GM12892 (cell line): ENCODE measurements at regions not wholly inside any gene's neighbourhood (a gene's known extent, or its start where the extent isn't known, plus 50 kb on each side); places are given as distances from the start of the nearest gene placed in this dataset.
"Not testable (repeated sequence)": the region's sequence is repeated elsewhere in the genome, so short reads cannot be mapped to it uniquely, and the experiment has no call there.

Experiments
- POLR2A ChIP-seq: IDR thresholded peaks from 2 replicates; pipeline ENCODE4 v1.6.1; 2011; ENCODE audit warnings: low read depth, low read length, control low read depth
- POLR2AphosphoS5 ChIP-seq: IDR thresholded peaks from 2 replicates; pipeline ENCODE4 v1.6.1; 2011; ENCODE audit warnings: low read depth, low read length, control low read depth
- TAF1 ChIP-seq: IDR thresholded peaks from 2 replicates; pipeline ENCODE4 v1.6.1; 2011; ENCODE audit warnings: low read depth, mild to moderate bottlenecking, control low read depth, low read length, borderline replicate concordance

DNA sequence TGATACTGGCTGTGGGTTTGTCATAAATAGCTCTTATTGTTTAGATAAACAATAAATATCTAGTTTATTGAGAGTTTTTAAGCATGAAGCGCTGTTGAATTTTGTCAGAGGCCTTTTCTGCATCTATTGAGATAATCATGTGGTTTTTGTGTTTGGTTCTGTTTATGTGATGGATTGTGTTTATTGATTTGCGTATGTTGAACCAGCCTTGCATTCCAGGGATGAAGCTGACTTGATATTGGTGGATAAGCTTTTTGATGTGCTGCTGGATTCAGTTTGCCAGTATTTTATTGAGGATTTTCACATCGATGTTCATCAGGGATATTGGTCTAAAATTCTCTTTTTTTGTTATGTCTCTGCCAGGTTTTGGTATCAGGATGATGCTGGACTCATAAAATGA lies 231.4 kb downstream of the HS3ST3B1 start:
- not testable (repeated sequence) for TF ChIP-seq POLR2A, POLR2AphosphoS5, TAF1
